OCI-LY7 (cell line): ENCODE measurements at regions not wholly inside any gene's neighbourhood (a gene's known extent, or its start where the extent isn't known, plus 50 kb on each side); places are given as distances from the start of the nearest gene placed in this dataset.

Source experiments
- BruUV-seq: library from RNA; stranded (reverse); fragments of 400-500 nt; replicated peaks from 2 replicates; lab custom pipeline; 2021; lab: Mats Ljungman, UMichigan
- CTCF ChIA-PET: fragments of 300-600 bp; sonication (Branson Sonifier 250); formaldehyde crosslinking; loops from one replicate; lab custom pipeline; 2022; ENCODE audit warnings: antibody characterized with exemption; ENCODE audit not compliant: unreplicated experiment; lab: Charles Lee
- POLR2A ChIA-PET: fragments of 300-600 bp; sonication (Branson Sonifier 250); formaldehyde crosslinking; loops from one replicate; lab custom pipeline; 2022; ENCODE audit warnings: antibody characterized with exemption; lab: Charles Lee
- DNase-seq: peaks from one replicate; pipeline ENCODE4 v3.0.0-alpha.2; 2015; ENCODE audit warnings: low spot score
- H2AFZ ChIP-seq: fragments of 200-600 bp; sonication (generic), shearing (Covaris generic); 2 replicates; pipeline ENCODE4 v1.6.1; 2014; ENCODE audit warnings: mild to moderate bottlenecking, antibody characterized with exemption, low read length, moderate library complexity
- H3K27ac ChIP-seq: fragments of 200-600 bp; sonication (generic); 2 replicates; pipeline ENCODE4 v1.5.1; 2014; ENCODE audit warnings: mixed run types, low read depth, mild to moderate bottlenecking, moderate library complexity, low read length, inconsistent platforms; ENCODE audit not compliant: poor library complexity, severe bottlenecking
- H3K36me3 ChIP-seq: fragments of 200-600 bp; sonication (generic); 2 replicates; pipeline ENCODE4 v1.6.1; 2014; ENCODE audit warnings: mild to moderate bottlenecking, antibody characterized with exemption, low read length, moderate library complexity, mixed read lengths; ENCODE audit not compliant: insufficient read depth
- H3K4me1 ChIP-seq: fragments of 200-600 bp; sonication (generic); 2 replicates; pipeline ENCODE4 v1.5.1; 2014; ENCODE audit warnings: mild to moderate bottlenecking, low read length; ENCODE audit not compliant: insufficient read depth, poor library complexity, severe bottlenecking
- H3K4me2 ChIP-seq: fragments of 200-600 bp; sonication (generic); 2 replicates; pipeline ENCODE4 v1.6.1; 2014; ENCODE audit warnings: mild to moderate bottlenecking, low read length
- H3K4me3 ChIP-seq: fragments of 200-600 bp; sonication (generic); 2 replicates; pipeline ENCODE4 v1.5.1; 2014; ENCODE audit warnings: mild to moderate bottlenecking, low read depth, low read length; ENCODE audit not compliant: poor library complexity, severe bottlenecking
- H3K79me2 ChIP-seq: fragments of 200-600 bp; sonication (generic); 2 replicates; pipeline ENCODE4 v1.6.1; 2016; ENCODE audit warnings: low read depth, mild to moderate bottlenecking, low read length, moderate library complexity, mixed read lengths; ENCODE audit not compliant: insufficient read depth
- H3K9me2 ChIP-seq: fragments of 200-600 bp; sonication (generic); 2 replicates; pipeline ENCODE4 v1.6.1; 2016; ENCODE audit warnings: mild to moderate bottlenecking, low read length, mixed read lengths; ENCODE audit not compliant: insufficient read depth
- H3K9me3 ChIP-seq: fragments of 200-600 bp; sonication (generic); 2 replicates; pipeline ENCODE4 v1.6.1; 2014; ENCODE audit warnings: mild to moderate bottlenecking, mixed run types, low read length, mixed read lengths
- H4K20me1 ChIP-seq: fragments of 200-600 bp; sonication (generic); 2 replicates; pipeline ENCODE4 v1.6.1; 2014; ENCODE audit warnings: mild to moderate bottlenecking, antibody characterized with exemption, low read length, moderate library complexity, mixed read lengths; ENCODE audit not compliant: insufficient read depth
- EZH2phosphoT487 ChIP-seq: fragments of 200-600 bp; sonication (generic); IDR thresholded peaks from 2 replicates; pipeline ENCODE4 v1.6.1; 2018; ENCODE audit warnings: low read depth, borderline replicate concordance, mild to moderate bottlenecking, mixed run types, antibody characterized with exemption, low read length, moderate library complexity, mixed read lengths
- intact Hi-C: fragments of 100-400 bp; cut with micrococcal nuclease; formaldehyde crosslinking; loops from one replicate; pipeline ENCODE4 v1.10.0; 2022; ENCODE audit not compliant: unreplicated experiment
- TF ChIP-seq, protein P1 (sequence below): fragments of 200-600 bp; sonication (generic); conservative IDR thresholded peaks from 2 replicates; pipeline ENCODE4 v1.5.1; 2014; ENCODE audit warnings: mild to moderate bottlenecking, antibody characterized with exemption, low read length, moderate library complexity, mixed read lengths

DNA sequence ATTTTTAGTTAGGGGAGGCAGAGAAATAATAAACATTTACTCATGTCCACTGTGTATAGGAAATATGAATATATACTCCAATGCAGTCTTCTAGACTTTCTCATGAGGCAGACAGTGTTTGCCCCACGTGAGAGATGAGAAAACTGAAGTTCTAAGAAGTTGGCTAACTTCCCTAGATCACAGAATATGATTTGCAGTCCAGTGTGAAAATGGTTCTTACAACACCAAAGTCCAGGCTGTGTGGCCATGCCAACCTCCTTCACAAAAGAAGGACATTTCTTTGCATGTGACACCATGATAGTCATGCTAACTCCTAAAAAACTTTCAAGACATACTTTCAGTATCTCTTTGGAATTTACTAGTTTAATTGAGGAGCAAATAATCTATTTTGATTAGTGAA is 143.7 kb downstream of the IRS1 start:
- Histone ChIP-seq H2AFZ (no peak overlapping the region), H3K79me2 (no peaks in the 10 kb centered on the region), H3K4me1 (no peaks in the 10 kb centered on the region), H3K36me3 (no peaks in the 10 kb centered on the region), H3K9me2 (no peaks in the 10 kb centered on the region), H4K20me1 (no peaks in the 10 kb centered on the region), H3K9me3 (no peaks in the 10 kb centered on the region), H3K27ac (no peak overlapping the region), H3K4me3 (no peak overlapping the region), H3K4me2 (no peak overlapping the region)
- BruUV-seq: no TSS peak
- TF ChIP-seq, protein P1, sequence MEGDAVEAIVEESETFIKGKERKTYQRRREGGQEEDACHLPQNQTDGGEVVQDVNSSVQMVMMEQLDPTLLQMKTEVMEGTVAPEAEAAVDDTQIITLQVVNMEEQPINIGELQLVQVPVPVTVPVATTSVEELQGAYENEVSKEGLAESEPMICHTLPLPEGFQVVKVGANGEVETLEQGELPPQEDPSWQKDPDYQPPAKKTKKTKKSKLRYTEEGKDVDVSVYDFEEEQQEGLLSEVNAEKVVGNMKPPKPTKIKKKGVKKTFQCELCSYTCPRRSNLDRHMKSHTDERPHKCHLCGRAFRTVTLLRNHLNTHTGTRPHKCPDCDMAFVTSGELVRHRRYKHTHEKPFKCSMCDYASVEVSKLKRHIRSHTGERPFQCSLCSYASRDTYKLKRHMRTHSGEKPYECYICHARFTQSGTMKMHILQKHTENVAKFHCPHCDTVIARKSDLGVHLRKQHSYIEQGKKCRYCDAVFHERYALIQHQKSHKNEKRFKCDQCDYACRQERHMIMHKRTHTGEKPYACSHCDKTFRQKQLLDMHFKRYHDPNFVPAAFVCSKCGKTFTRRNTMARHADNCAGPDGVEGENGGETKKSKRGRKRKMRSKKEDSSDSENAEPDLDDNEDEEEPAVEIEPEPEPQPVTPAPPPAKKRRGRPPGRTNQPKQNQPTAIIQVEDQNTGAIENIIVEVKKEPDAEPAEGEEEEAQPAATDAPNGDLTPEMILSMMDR: no peak
- TF ChIP-seq EZH2phosphoT487: no peak
- intact Hi-C loops: no loop called here
- DNase-seq: no peak
- POLR2A ChIA-PET: no interaction called here
- CTCF ChIA-PET: no interaction called here

DNA sequence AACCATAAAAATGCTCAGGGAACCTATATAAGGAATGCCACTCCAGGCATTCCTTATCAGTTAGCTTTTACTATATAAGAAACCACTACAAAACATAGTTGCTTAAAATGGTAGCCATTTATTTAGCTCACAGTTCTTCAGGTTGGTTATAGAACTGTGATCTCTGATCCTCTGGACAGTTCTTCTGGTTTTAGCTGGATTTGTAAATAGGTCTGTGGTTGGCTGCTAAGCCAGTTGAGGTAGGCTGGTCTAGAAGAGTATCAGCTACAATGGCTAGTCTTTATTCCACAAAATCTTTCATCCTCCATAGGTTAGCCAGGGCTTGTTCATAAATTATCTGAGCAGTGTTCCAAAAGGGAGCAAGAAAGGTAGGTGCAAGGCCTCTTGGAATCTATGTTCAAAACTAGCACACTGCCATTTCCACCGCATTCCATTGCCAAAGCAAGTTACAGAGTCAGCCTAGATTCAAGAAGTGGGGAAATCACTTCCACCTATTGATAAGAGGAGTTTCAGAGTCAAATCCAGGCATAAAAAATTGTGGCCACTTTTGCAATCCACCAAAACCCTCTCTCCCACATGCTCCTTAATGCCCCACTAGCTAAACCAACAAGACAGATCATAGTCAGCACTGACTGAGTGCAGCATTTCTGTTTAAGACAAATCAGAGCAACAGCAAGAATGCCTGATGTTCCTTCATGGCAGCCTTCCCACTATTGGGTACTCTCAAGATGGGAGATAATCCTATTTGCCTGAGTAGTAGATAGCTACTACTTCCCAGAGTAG is 146.4 kb downstream of the IRS1 start:
- H3K4me1 ChIP-seq: no peaks in the 10 kb centered on the region
- POLR2A ChIA-PET: interaction anchor here (1.3 to 1.7 kb wide), 3 partner anchors 79 to 117 kb away, joined by 3 to 5 read pairs (median 3); no protein-coding TSS in a partner anchor
- no peak for DNase-seq
- no peak for TF ChIP-seq EZH2phosphoT487
- TF ChIP-seq, protein P1: no peak
- H3K9me3 ChIP-seq: no peaks in the 10 kb centered on the region
- CTCF ChIA-PET: interaction anchor here (1.0 kb wide), 1 partner anchor 145 kb away, joined by 5 read pairs; no protein-coding TSS in a partner anchor
- no TSS peak for BruUV-seq
- H3K9me2 ChIP-seq: no peaks in the 10 kb centered on the region
- no peak overlapping the region for H2AFZ ChIP-seq
- H3K4me3 ChIP-seq: no peak overlapping the region
- no peak overlapping the region for H3K27ac ChIP-seq
- H3K36me3 ChIP-seq: no peaks in the 10 kb centered on the region
- no peak overlapping the region for H3K4me2 ChIP-seq
- intact Hi-C loops: no loop called here
- no peaks in the 10 kb centered on the region for H3K79me2 ChIP-seq
- no peaks in the 10 kb centered on the region for H4K20me1 ChIP-seq

DNA sequence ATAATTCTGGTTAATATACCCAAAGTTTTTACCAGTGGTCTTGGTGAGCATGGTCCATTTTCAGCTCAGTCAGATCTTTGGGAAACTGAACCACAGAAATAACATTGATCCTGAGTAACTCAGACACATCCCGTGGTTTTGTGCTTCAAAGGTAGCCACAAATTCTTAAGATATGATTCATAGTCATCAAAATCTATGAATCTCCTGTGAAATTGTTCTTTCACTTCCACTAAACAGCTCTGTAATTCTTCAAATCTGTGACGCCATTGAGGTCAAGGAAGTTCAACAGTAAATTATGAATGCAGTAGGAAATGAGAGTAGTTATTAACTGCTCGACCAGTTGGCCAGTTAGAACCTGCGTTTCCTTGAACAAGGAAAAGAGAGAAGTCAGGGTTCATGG is 147.3 kb downstream of the IRS1 start:
- no peaks in the 10 kb centered on the region for H3K79me2 ChIP-seq
- ChIA-PET CTCF (interaction anchor here (1.0 kb wide), 1 partner anchor 146 kb away, joined by 5 read pairs; no protein-coding TSS in a partner anchor), POLR2A (interaction anchor here (0.7 to 1.7 kb wide), 6 partner anchors 36 to 696 kb away, joined by 3 to 5 read pairs (median 4); no protein-coding TSS in a partner anchor)
- H3K4me1 ChIP-seq: no peaks in the 10 kb centered on the region
- no peak overlapping the region for H2AFZ ChIP-seq
- BruUV-seq: no TSS peak
- no peaks in the 10 kb centered on the region for H3K36me3 ChIP-seq
- H3K9me2 ChIP-seq: no peaks in the 10 kb centered on the region
- H3K4me2 ChIP-seq: no peak overlapping the region
- TF ChIP-seq EZH2phosphoT487: no peak
- TF ChIP-seq, protein P1: no peak
- DNase-seq: no peak
- intact Hi-C loops: no loop called here
- H3K9me3 ChIP-seq: no peaks in the 10 kb centered on the region
- H3K27ac ChIP-seq: no peak overlapping the region
- H4K20me1 ChIP-seq: no peaks in the 10 kb centered on the region
- no peak overlapping the region for H3K4me3 ChIP-seq
